ENCODE measurements at regions not wholly inside any gene's neighbourhood (a gene's known extent, or its start where the extent isn't known, plus 50 kb on each side); places are given as distances from the start of the nearest gene placed in this dataset.

GRCh38 chr16:86156155-86156554, 257.2 kb downstream of the IRF8 start:
- Histone ChIP-seq H3K36me3 (no peaks in the 10 kb centered on the region), H3K9me3 (no peaks in the 10 kb centered on the region), H3K27ac (no peak overlapping the region), H3K4me1 (no peaks in the 10 kb centered on the region), H3K4me3 (no peak overlapping the region), H3K27me3 (no peaks in the 10 kb centered on the region)
- ATAC-seq (no peak), DNase-seq (no peak), FAIRE-seq (no peak)
- TF ChIP-seq CTCF (IDR thresholded peaks at IDR 0.05), result no peak
- intact Hi-C loops (cut with DNase I), result no loop called here
- 52 to 53% methylated on average over 3 of the region's 3 CpGs for WGBS, 2 donors

DNA sequence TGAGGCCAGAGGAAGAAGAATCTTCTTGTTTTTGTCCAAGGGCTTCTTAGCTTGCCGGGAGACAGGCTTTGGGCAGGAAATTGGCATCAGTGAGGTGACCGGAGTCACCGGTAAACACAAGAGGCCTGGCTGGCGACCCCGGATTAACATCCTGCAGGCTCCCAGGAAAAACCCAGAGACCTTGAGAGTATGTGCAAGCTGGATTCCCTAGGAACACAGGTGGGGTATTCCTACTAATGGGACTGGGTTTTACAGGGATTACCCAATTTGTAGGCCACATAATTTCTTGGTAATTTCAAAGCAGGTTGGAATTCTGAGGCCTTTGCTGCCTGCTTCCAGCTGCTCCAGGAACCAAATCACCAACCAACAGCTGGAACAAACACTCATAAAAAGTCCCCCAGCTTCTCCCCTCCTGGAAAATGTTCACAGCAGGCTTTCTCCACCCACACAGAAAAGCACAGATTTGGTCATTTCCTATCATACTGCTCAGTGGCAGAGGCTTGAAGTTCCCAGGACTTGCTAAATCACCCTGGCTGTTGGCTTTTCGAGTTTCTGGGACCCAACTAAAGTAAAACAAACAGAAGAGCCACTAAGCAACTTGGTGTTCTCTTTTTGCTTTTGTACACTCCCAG, 258.8 kb downstream of the IRF8 start:
- ATAC-seq (peak in 1 of 4 donors; percentile 14), FAIRE-seq (no peak), DNase-seq (no peak)
- Histone ChIP-seq H3K36me3 (no peaks in the 10 kb centered on the region), H3K4me1 (no peaks in the 10 kb centered on the region), H3K9me3 (no peaks in the 10 kb centered on the region), H3K27ac (no peak overlapping the region), H3K27me3 (no peaks in the 10 kb centered on the region), H3K4me3 (no peak overlapping the region)
- TF ChIP-seq CTCF (IDR thresholded peaks at IDR 0.05), result no peak
- WGBS, 2 donors, result 62 to 64% methylated on average over 6 of the region's 6 CpGs
- intact Hi-C loops (cut with DNase I), result no loop called here

DNA sequence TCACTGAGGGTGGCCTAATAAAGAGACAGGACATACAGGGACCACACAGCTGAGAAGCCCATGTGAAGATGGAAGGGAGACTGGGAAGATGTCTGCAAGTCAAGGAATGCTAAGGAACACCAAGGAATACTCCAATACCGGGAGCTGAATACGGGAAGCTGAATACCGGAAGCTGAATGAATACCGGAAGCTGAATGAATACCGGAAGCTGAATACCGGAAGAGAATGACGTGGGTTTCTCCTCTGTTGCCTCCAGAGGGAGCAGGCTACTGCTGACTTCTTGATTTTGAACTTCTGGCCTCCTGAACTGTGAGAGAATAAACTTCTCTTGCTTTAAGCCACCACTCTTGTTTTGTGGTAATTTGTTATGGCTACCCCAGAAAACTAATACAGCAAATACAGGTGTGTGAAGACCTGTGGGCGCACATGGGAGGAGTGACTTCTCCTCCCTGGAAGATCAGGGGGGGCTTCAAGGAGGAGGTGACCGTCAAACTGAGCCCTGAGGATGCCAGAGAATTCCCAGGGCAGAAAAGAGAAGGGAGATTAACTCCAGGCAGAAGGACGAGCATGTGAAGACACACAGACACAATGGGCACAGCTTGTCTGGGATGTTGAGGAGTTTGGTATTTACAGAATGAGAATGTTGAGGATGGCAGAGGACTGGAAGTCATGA, 259.9 kb downstream of the IRF8 start:
- H3K27ac ChIP-seq, result no peak overlapping the region
- FAIRE-seq, result no peak

GRCh38 chr16:86165479-86165878, 266.5 kb downstream of the IRF8 start:
- FAIRE-seq (no peak), ATAC-seq (no peak), DNase-seq (no peak)
- Histone ChIP-seq H3K4me1 (no peaks in the 10 kb centered on the region), H3K9me3 (no peaks in the 10 kb centered on the region), H3K36me3 (no peaks in the 10 kb centered on the region), H3K27ac (no peak overlapping the region), H3K27me3 (no peaks in the 10 kb centered on the region), H3K4me3 (no peak overlapping the region)
- intact Hi-C loops (cut with DNase I), result no loop called here
- 64 to 86% methylated on average over 2 of the region's 2 CpGs for WGBS, 2 donors
- TF ChIP-seq CTCF (IDR thresholded peaks at IDR 0.05), result no peak

More for the DNA sequence above, 259.9 kb downstream of the IRF8 start:
- 67 to 78% methylated on average over 10 of the region's 10 CpGs for WGBS, 2 donors
- H3K36me3 ChIP-seq, result no peaks in the 10 kb centered on the region
- DNase-seq (no peak), ATAC-seq (no peak)
- TF ChIP-seq CTCF (IDR thresholded peaks at IDR 0.05), result no peak
- no peak overlapping the region for H3K4me3 ChIP-seq
- no peaks in the 10 kb centered on the region for H3K27me3 ChIP-seq
- intact Hi-C loops (cut with DNase I), result no loop called here
- H3K9me3 ChIP-seq, result no peaks in the 10 kb centered on the region
- H3K4me1 ChIP-seq, result no peaks in the 10 kb centered on the region

DNA sequence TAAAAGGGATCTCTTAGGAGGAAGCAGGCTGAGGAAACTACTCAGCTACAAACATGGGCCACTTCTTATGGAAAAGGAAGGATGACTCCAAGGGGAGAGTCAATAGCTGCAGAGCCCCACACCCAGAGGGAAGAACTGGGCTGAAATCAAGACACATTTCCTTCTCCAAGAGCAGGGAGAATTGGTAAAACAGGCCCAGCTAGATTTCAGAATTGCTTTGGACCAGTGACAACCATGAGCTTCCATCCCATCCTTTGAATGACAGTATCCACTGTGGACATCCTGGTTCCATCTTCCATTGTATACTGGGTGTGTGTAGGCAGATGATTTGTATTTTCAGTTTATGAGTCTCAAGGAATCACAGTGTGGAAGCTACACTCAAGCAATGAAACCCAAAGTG, 267.5 kb downstream of the IRF8 start:
- no peaks in the 10 kb centered on the region for H3K4me1 ChIP-seq

More for the DNA sequence above, 267.5 kb downstream of the IRF8 start:
- H3K36me3 ChIP-seq, result no peaks in the 10 kb centered on the region
- no peak overlapping the region for H3K27ac ChIP-seq
- FAIRE-seq (no peak), DNase-seq (no peak), ATAC-seq (no peak)
- H3K9me3 ChIP-seq, result no peaks in the 10 kb centered on the region
- no peak for TF ChIP-seq CTCF (IDR thresholded peaks at IDR 0.05)
- no peaks in the 10 kb centered on the region for H3K27me3 ChIP-seq
- intact Hi-C loops (cut with DNase I), result no loop called here
- no peak overlapping the region for H3K4me3 ChIP-seq

Measured in pancreas (tissue), 10 donors.